Activated T-helper 2 cell treated with anti-CD3 and anti-CD28 coated beads, Interferon-gamma antibody, Interleukin-2, Interleukin-4, amounts not matched to agents 10 μg/mL and 5 μg/mL and 100 μg/mL, durations not matched to agents 14 hours and 24 hours and 36 hours (primary cell): ENCODE measurements at regions not wholly inside any gene's neighbourhood (a gene's known extent, or its start where the extent isn't known, plus 50 kb on each side); places are given as distances from the start of the nearest gene placed in this dataset.

Experiments
- DNase-seq: peaks from one replicate; pipeline ENCODE4 v3.0.0; 2021; ENCODE audit warnings: low spot score
- H3K27ac Mint-ChIP-seq: one replicate; pipeline ENCODE4 v1.8.0; 2021; ENCODE audit warnings: mixed read lengths
- H3K27me3 Mint-ChIP-seq: one replicate; pipeline ENCODE4 v1.8.0; 2021; ENCODE audit warnings: low read depth, mixed read lengths
- H3K36me3 Mint-ChIP-seq: one replicate; pipeline ENCODE4 v1.8.0; 2021; ENCODE audit warnings: low read depth, mixed read lengths
- H3K4me1 Mint-ChIP-seq: one replicate; pipeline ENCODE4 v1.8.0; 2021; ENCODE audit warnings: low read depth, mixed read lengths
- H3K4me3 Mint-ChIP-seq: one replicate; pipeline ENCODE4 v1.8.0; 2021; ENCODE audit warnings: low read depth, mild to moderate bottlenecking, moderate library complexity, mixed read lengths
- H3K9me3 Mint-ChIP-seq: one replicate; pipeline ENCODE4 v1.8.0; 2021; ENCODE audit warnings: mixed read lengths
- intact Hi-C: fragments of 100-400 bp; cut with micrococcal nuclease; formaldehyde crosslinking; loops from one replicate; pipeline ENCODE4 v1.15.1; 2023

DNA sequence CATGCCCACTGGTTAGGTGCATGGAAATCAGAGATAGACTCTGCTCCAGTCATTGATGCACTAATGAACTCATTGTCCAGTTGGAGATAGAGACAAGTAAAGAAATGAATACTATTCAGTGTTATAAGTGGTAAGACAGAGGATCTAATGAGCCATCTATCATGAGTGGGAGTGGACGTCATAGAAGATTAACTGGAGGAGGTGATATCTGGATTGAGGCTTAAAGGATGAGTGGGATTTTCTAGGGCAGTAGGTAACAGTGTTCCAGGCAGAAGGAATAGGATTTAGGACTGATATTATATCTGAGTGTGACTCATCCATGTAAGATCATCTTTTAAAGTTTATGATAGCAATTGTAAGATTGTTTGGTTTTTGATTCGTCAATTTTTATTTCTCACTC is 152.2 kb upstream of the CSNK1A1L start:
- Mint-ChIP-seq H3K9me3 (peaks cover 36% of the 10 kb centered on the region), H3K27me3 (no peaks in the 10 kb centered on the region), H3K4me3 (no peak overlapping the region), H3K4me1 (no peaks in the 10 kb centered on the region), H3K27ac (no peak overlapping the region), H3K36me3 (no peaks in the 10 kb centered on the region)
- no peak for DNase-seq
- intact Hi-C loops, result no loop called here

DNA sequence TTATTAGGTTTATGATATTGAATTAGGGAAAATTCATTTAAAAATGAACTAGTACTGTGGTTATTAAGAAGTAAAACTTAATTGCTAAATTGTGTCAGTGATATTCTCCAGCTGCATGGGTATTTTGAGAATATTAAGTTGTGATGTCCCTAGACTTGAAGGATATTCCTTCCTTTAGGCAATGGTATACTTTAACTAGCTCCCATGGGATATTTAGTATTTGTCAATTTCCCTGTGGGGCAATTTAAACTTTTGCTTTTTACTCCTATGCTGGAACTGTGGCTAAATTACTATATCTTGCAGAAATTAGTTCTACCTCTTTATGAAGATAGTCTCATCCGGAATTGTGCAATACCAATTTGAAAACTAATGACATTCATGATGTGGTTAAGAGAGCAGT is 151.6 kb upstream of the CSNK1A1L start:
- Mint-ChIP-seq H3K36me3 (no peaks in the 10 kb centered on the region), H3K4me1 (no peaks in the 10 kb centered on the region), H3K27me3 (no peaks in the 10 kb centered on the region), H3K27ac (no peak overlapping the region), H3K4me3 (no peak overlapping the region), H3K9me3 (peaks cover 30% of the 10 kb centered on the region)
- intact Hi-C loops, result no loop called here
- DNase-seq, result no peak

- no peaks in the 10 kb centered on the region for H3K36me3 Mint-ChIP-seq
- no peak for DNase-seq
- no peak overlapping the region for H3K27ac Mint-ChIP-seq
- no peaks in the 10 kb centered on the region for H3K4me1 Mint-ChIP-seq
- intact Hi-C loops, result no loop called here
- no peaks in the 10 kb centered on the region for H3K27me3 Mint-ChIP-seq
- H3K9me3 Mint-ChIP-seq, result peaks cover 16% of the 10 kb centered on the region
- no peak overlapping the region for H3K4me3 Mint-ChIP-seq
Measured at GRCh38 chr13:37241786-37242185, 136.3 kb upstream of the CSNK1A1L start.

DNA sequence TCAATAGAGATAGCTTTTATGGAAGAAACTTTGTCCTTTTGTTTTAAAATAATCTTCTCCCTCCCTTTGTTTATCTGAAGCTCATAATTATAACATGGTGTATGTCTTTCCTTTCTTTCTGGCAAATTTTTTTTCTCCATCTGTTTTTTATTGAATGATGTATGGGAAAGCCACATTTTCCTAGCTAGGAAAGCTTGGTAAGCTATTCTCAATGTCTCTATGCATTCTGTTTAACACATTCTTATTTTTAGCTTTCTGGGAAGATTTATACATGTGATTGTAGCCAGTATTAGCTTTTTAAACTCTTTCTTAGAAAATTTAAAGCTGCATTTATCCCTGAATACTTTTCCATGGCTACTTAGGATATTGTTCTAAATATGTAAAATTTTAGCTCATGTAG is 124.9 kb upstream of the CSNK1A1L start:
- H3K36me3 Mint-ChIP-seq, result no peaks in the 10 kb centered on the region
- no peak overlapping the region for H3K27ac Mint-ChIP-seq
- H3K4me3 Mint-ChIP-seq, result no peak overlapping the region
- no peaks in the 10 kb centered on the region for H3K4me1 Mint-ChIP-seq
- intact Hi-C loops, result no loop called here
- H3K27me3 Mint-ChIP-seq, result no peaks in the 10 kb centered on the region
- no peak for DNase-seq
- peaks cover 36% of the 10 kb centered on the region for H3K9me3 Mint-ChIP-seq

DNA sequence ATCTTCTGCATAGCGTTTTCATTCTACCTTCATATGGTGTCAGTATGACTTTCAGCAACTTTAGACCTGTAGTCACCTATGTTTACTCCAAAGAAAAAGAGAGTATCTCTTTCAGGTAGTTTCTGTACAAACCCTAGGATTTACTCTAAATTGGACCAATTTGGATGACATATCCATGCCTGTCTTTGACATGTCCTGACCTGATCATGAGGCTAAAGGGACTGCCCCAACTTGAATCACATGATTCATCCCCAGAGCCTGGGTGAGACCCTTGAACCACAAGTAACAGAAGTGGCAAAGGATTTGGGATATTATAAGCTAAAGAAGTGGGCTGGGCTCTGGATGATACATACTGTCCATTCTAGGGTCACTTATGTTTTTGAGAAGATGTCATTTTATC is 124.5 kb upstream of the CSNK1A1L start:
- H3K4me3 Mint-ChIP-seq, result no peak overlapping the region
- H3K9me3 Mint-ChIP-seq, result peaks cover 36% of the 10 kb centered on the region
- no peaks in the 10 kb centered on the region for H3K36me3 Mint-ChIP-seq
- H3K27ac Mint-ChIP-seq, result no peak overlapping the region
- intact Hi-C loops, result no loop called here
- DNase-seq, result no peak
- no peaks in the 10 kb centered on the region for H3K27me3 Mint-ChIP-seq
- no peaks in the 10 kb centered on the region for H3K4me1 Mint-ChIP-seq

DNA sequence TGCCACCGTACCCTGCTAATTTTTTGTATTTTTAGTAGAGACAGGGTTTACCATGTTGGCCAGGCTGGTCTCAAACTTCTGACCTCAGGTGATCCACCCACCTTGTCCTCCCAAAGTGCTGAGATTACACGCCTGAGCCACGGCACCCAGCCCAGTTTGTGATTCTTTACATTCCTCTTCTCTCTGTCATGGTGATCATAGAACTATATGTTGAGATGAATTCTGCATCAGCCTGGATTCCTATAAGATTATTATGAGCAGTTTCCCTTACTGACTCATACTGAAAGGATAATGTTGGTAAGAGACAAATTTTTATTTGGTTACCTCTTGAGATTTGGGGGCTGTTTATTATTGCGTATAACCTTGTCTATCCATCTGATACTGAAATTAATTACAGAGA is 121.5 kb upstream of the CSNK1A1L start:
- H3K36me3 Mint-ChIP-seq, result no peaks in the 10 kb centered on the region
- H3K27me3 Mint-ChIP-seq, result no peaks in the 10 kb centered on the region
- intact Hi-C loops, result no loop called here
- DNase-seq, result no peak
- H3K4me3 Mint-ChIP-seq, result no peak overlapping the region
- no peak overlapping the region for H3K27ac Mint-ChIP-seq
- H3K9me3 Mint-ChIP-seq, result peaks cover 31% of the 10 kb centered on the region
- no peaks in the 10 kb centered on the region for H3K4me1 Mint-ChIP-seq

- no peak for DNase-seq
- intact Hi-C loops, result no loop called here
- peaks cover 31% of the 10 kb centered on the region for H3K9me3 Mint-ChIP-seq
- H3K27me3 Mint-ChIP-seq, result no peaks in the 10 kb centered on the region
- no peaks in the 10 kb centered on the region for H3K4me1 Mint-ChIP-seq
- no peak overlapping the region for H3K27ac Mint-ChIP-seq
- H3K4me3 Mint-ChIP-seq, result no peak overlapping the region
- H3K36me3 Mint-ChIP-seq, result no peaks in the 10 kb centered on the region
Measured at GRCh38 chr13:37225414-37226070, 120.1 kb upstream of the CSNK1A1L start.

DNA sequence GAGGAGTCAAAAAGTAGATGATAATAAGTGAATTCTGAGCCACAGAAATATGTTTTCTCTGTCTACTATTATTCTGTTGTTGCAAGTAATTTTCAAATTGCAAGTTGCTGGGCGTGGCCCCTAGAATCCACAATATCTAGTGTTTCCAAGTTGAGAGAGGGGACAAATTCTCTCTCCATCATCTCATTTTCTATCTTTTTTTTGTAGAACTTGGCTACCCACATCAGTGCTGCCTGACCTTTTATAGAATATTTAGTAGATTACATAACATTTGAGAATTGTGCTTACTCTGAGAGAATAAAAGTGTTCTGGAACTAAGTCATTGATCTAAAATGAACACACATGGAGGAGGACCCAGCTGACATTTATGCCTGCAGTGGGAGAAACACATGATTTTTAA is 110.9 kb upstream of the CSNK1A1L start:
- Mint-ChIP-seq H3K27me3 (no peaks in the 10 kb centered on the region), H3K9me3 (peaks cover 9% of the 10 kb centered on the region), H3K27ac (no peak overlapping the region), H3K36me3 (no peaks in the 10 kb centered on the region), H3K4me3 (no peak overlapping the region), H3K4me1 (no peaks in the 10 kb centered on the region)
- intact Hi-C loops, result no loop called here
- DNase-seq, result no peak

- Mint-ChIP-seq H3K9me3 (peaks cover 6% of the 10 kb centered on the region), H3K36me3 (no peaks in the 10 kb centered on the region), H3K27ac (no peak overlapping the region), H3K27me3 (no peaks in the 10 kb centered on the region), H3K4me3 (no peak overlapping the region), H3K4me1 (no peaks in the 10 kb centered on the region)
- intact Hi-C loops, result no loop called here
- DNase-seq, result no peak
Measured at GRCh38 chr13:37212826-37213225, 107.4 kb upstream of the CSNK1A1L start.

- H3K4me3 Mint-ChIP-seq, result no peak overlapping the region
- DNase-seq, result no peak
- peaks cover 4% of the 10 kb centered on the region for H3K9me3 Mint-ChIP-seq
- H3K36me3 Mint-ChIP-seq, result no peaks in the 10 kb centered on the region
- H3K27ac Mint-ChIP-seq, result no peak overlapping the region
- intact Hi-C loops, result no loop called here
- no peaks in the 10 kb centered on the region for H3K4me1 Mint-ChIP-seq
- no peaks in the 10 kb centered on the region for H3K27me3 Mint-ChIP-seq
Measured at GRCh38 chr13:37211487-37211886, 106.0 kb upstream of the CSNK1A1L start.

DNA sequence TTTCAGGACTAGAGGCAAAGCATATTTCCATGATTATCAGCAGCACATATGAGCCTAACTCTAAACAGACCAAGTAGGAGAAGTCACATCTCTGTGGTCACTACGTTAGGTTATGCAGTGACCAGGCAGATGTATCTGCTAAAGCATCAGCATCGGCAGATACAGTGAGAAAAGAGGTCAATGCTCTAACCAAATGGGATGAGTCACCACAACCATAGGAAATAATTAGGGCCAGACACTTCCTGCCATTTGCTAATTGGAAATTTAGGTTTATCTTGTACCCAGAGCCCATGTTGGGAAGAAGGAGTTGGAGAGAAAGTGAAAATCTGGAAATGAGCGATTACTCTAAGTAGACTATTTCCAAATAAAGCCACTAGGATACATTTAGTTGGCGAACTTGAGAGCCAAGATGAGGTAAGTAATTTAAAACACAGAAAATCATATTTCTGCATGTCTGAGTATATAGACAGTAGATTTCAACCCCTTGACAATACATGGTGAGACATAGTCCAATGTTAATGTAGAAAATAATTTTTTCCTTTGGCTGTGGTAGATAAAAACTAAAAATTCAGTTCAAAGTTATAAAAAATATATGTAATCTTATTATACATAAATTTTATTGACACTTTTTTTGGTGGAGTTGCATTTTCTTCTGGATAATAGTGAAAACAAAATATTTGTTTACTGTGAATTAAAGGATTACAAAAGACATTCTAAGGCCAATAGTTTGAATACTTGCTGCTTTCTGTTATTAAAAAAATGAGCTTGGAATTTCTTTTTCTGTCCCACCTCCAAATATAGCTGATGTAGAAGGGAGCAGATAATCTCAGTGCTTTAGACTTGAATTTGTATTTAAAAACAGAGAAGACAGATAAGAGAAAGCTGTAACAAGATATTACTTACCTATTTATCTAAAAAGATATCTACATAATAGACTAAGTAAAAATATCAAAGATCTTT is 104.4 kb upstream of the CSNK1A1L start:
- no peaks in the 10 kb centered on the region for H3K36me3 Mint-ChIP-seq
- H3K4me1 Mint-ChIP-seq, result no peaks in the 10 kb centered on the region
- no peaks in the 10 kb centered on the region for H3K9me3 Mint-ChIP-seq
- DNase-seq, result no peak
- H3K27ac Mint-ChIP-seq, result no peak overlapping the region
- intact Hi-C loops, result no loop called here
- no peaks in the 10 kb centered on the region for H3K27me3 Mint-ChIP-seq
- no peak overlapping the region for H3K4me3 Mint-ChIP-seq

DNA sequence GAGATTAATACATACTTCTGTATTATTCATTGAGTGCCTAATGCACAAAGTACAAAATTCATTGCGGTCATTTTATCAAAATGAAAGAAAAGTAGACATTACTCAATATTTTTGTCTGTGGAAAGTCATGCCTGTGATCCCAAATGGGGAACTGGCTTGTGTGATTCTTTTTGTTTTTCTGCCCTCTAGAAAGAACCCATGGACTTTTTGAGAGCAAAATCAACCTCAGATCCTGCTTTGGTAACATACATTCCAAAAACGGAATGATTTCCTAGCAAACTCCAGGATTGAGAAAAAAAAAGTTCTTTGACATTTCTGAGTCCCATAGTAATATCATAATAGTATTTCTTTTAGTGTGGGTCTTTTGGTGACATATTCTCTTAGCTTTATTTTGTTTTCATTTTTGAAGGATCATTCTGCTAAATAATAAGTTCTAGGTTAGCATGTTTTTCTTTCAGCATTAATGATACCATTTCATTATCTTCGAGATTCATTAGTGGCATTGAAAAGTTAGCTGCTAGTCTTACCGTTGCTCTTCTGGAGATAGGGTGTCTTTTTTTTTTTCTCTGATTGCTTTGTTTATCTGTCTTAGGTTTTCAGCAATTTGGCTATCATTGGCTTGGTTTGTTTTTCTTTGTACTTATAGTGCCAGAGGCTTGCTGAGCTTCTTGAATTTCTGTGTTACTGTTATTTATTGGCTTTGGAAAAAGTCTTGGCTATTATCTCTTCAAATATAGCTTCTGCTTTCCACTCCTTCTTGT is 102.4 kb upstream of the CSNK1A1L start:
- Mint-ChIP-seq H3K36me3 (no peaks in the 10 kb centered on the region), H3K4me1 (no peaks in the 10 kb centered on the region), H3K9me3 (no peaks in the 10 kb centered on the region), H3K27me3 (no peaks in the 10 kb centered on the region), H3K27ac (no peak overlapping the region), H3K4me3 (no peak overlapping the region)
- intact Hi-C loops, result no loop called here
- no peak for DNase-seq

- no peaks in the 10 kb centered on the region for H3K27me3 Mint-ChIP-seq
- no peaks in the 10 kb centered on the region for H3K9me3 Mint-ChIP-seq
- intact Hi-C loops, result no loop called here
- DNase-seq, result no peak
- no peaks in the 10 kb centered on the region for H3K4me1 Mint-ChIP-seq
- no peak overlapping the region for H3K27ac Mint-ChIP-seq
- H3K4me3 Mint-ChIP-seq, result no peak overlapping the region
- H3K36me3 Mint-ChIP-seq, result no peaks in the 10 kb centered on the region
Measured at GRCh38 chr13:37202264-37202663, 96.8 kb upstream of the CSNK1A1L start.
